ENCODE measurements at regions not wholly inside any gene's neighbourhood (a gene's known extent, or its start where the extent isn't known, plus 50 kb on each side); places are given as distances from the start of the nearest gene placed in this dataset.

- no peak for DNase-seq (ENCODE audit: low read depth, low spot score)
- no peak overlapping the region for H3K4me3 ChIP-seq
- no peak overlapping the region for H3K27ac ChIP-seq
- no peaks in the 10 kb centered on the region for H3K9me3 ChIP-seq (ENCODE audit: low read depth, low read length)
- no peak overlapping the region for H3K9ac ChIP-seq (ENCODE audit: insufficient read length)
- TF ChIP-seq FOXP2 (optimal IDR thresholded peaks at IDR 0.05; ENCODE audit: control extremely low read depth, extremely low read length, insufficient read depth) (no peak), POLR2AphosphoS5 (IDR thresholded peaks at IDR 0.05; ENCODE audit: borderline replicate concordance, low read depth, low read length) (no peak), EZH2 (IDR thresholded peaks at IDR 0.05) (no peak)
- no peaks in the 10 kb centered on the region for H3K36me3 ChIP-seq (ENCODE audit: insufficient read depth, low read length)
These were observed 624.7 kb downstream of the TNS3 start for GRCh38 chr7:46957195-46957594.

GRCh38 chr7:46955531-46955930, 626.4 kb downstream of the TNS3 start:
- Histone ChIP-seq H3K9me3 (ENCODE audit: low read depth, low read length) (no peaks in the 10 kb centered on the region), H3K4me3 (no peak overlapping the region), H3K27ac (no peak overlapping the region), H3K9ac (ENCODE audit: insufficient read length) (no peak overlapping the region), H3K36me3 (ENCODE audit: insufficient read depth, low read length) (no peaks in the 10 kb centered on the region)
- DNase-seq (ENCODE audit: low read depth, low spot score), result no peak
- TF ChIP-seq FOXP2 (optimal IDR thresholded peaks at IDR 0.05; ENCODE audit: control extremely low read depth, extremely low read length, insufficient read depth) (no peak), POLR2AphosphoS5 (IDR thresholded peaks at IDR 0.05; ENCODE audit: borderline replicate concordance, low read depth, low read length) (no peak), EZH2 (IDR thresholded peaks at IDR 0.05) (no peak)

GRCh38 chr7:46954181-46954580, 627.7 kb downstream of the TNS3 start:
- Histone ChIP-seq H3K9ac (ENCODE audit: insufficient read length) (no peak overlapping the region), H3K27ac (no peak overlapping the region), H3K9me3 (ENCODE audit: low read depth, low read length) (no peaks in the 10 kb centered on the region), H3K4me3 (no peak overlapping the region), H3K36me3 (ENCODE audit: insufficient read depth, low read length) (no peaks in the 10 kb centered on the region)
- no peak for DNase-seq (ENCODE audit: low read depth, low spot score)
- TF ChIP-seq FOXP2 (optimal IDR thresholded peaks at IDR 0.05; ENCODE audit: control extremely low read depth, extremely low read length, insufficient read depth) (no peak), EZH2 (IDR thresholded peaks at IDR 0.05) (no peak), POLR2AphosphoS5 (IDR thresholded peaks at IDR 0.05; ENCODE audit: borderline replicate concordance, low read depth, low read length) (no peak)

DNA sequence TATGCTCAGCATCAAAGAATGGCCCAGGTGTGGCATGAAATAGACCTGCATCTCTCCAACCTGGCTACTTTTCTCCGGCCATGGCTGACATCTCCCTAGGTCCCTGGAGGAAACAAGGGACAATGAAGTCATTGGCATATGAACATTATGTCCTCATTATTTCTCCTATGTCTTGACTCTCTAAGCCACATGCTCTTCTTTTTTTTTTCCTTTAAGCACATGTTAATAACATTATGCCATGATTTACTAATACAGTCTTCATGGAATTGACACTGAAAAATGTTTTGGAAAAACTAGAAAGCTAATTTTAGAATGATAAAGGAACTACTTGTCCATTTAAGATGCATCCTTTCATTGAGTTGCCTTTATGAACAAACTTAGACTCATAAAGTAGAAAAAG, 628.9 kb downstream of the TNS3 start:
- Histone ChIP-seq H3K4me3 (no peak overlapping the region), H3K27ac (no peak overlapping the region), H3K36me3 (ENCODE audit: insufficient read depth, low read length) (no peaks in the 10 kb centered on the region), H3K9me3 (ENCODE audit: low read depth, low read length) (no peaks in the 10 kb centered on the region), H3K9ac (ENCODE audit: insufficient read length) (no peak overlapping the region)
- no peak for TF ChIP-seq POLR2AphosphoS5 (IDR thresholded peaks at IDR 0.05; ENCODE audit: borderline replicate concordance, low read depth, low read length)
- TF ChIP-seq EZH2 (IDR thresholded peaks at IDR 0.05), result no peak
- TF ChIP-seq FOXP2 (optimal IDR thresholded peaks at IDR 0.05; ENCODE audit: control extremely low read depth, extremely low read length, insufficient read depth), result no peak
- DNase-seq (ENCODE audit: low read depth, low spot score), result no peak

GRCh38 chr7:46949270-46949931, 632.5 kb downstream of the TNS3 start:
- Histone ChIP-seq H3K27ac (no peak overlapping the region), H3K4me3 (no peak overlapping the region), H3K9me3 (ENCODE audit: low read depth, low read length) (no peaks in the 10 kb centered on the region), H3K9ac (ENCODE audit: insufficient read length) (no peak overlapping the region), H3K36me3 (ENCODE audit: insufficient read depth, low read length) (no peaks in the 10 kb centered on the region)
- no peak for DNase-seq (ENCODE audit: low read depth, low spot score)
- TF ChIP-seq EZH2 (IDR thresholded peaks at IDR 0.05) (no peak), FOXP2 (optimal IDR thresholded peaks at IDR 0.05; ENCODE audit: control extremely low read depth, extremely low read length, insufficient read depth) (no peak), POLR2AphosphoS5 (IDR thresholded peaks at IDR 0.05; ENCODE audit: borderline replicate concordance, low read depth, low read length) (no peak)

DNA sequence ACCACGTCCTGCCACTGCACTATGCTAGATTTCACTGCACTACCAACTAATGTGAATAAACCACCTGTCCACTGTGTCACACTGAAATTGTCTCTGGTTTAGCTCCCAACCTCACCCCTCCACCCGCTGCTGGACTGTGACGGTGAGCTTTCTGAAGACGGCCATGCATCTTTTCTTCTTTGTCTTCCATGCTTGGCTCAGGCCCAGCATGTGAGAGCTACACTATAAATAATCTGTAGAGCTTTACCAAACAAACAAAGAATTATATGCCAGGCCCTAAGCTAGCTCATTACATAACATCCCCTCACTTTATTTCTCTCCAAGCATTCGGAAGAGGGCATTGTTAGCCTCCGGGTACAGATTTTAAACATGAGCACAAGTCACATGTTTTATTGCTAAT, 633.2 kb downstream of the TNS3 start:
- no peak for DNase-seq (ENCODE audit: low read depth, low spot score)
- H3K4me3 ChIP-seq, result no peak overlapping the region
- H3K36me3 ChIP-seq (ENCODE audit: insufficient read depth, low read length), result no peaks in the 10 kb centered on the region
- TF ChIP-seq EZH2 (IDR thresholded peaks at IDR 0.05) (no peak), POLR2AphosphoS5 (IDR thresholded peaks at IDR 0.05; ENCODE audit: borderline replicate concordance, low read depth, low read length) (no peak), FOXP2 (optimal IDR thresholded peaks at IDR 0.05; ENCODE audit: control extremely low read depth, extremely low read length, insufficient read depth) (no peak)
- no peaks in the 10 kb centered on the region for H3K9me3 ChIP-seq (ENCODE audit: low read depth, low read length)
- H3K9ac ChIP-seq (ENCODE audit: insufficient read length), result no peak overlapping the region
- no peak overlapping the region for H3K27ac ChIP-seq

DNA sequence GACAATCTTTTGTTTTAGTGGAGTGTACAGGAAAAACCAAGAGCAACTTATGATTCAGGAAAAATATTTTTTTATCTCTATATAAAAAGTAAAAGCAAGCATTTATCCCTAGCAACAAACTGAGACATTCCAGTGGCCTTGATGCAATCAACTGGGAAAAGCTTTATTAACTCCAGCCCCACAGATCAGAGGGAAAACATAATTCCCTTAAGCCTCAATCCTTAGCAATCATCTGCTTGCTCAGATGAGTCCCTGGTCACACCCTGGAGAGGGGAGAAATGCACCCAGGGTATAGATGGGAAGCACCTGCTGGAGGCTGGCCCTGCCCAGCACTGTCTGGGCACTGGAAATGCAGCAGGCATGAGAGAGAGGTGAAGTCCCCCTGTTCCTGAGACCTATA, 636.6 kb downstream of the TNS3 start:
- H3K4me3 ChIP-seq, result no peak overlapping the region
- H3K27ac ChIP-seq, result no peak overlapping the region
- TF ChIP-seq FOXP2 (optimal IDR thresholded peaks at IDR 0.05; ENCODE audit: control extremely low read depth, extremely low read length, insufficient read depth), result no peak
- no peak for TF ChIP-seq POLR2AphosphoS5 (IDR thresholded peaks at IDR 0.05; ENCODE audit: borderline replicate concordance, low read depth, low read length)
- TF ChIP-seq EZH2 (IDR thresholded peaks at IDR 0.05), result no peak
- H3K9me3 ChIP-seq (ENCODE audit: low read depth, low read length), result no peaks in the 10 kb centered on the region
- DNase-seq (ENCODE audit: low read depth, low spot score), result no peak
- H3K9ac ChIP-seq (ENCODE audit: insufficient read length), result no peak overlapping the region
- H3K36me3 ChIP-seq (ENCODE audit: insufficient read depth, low read length), result no peaks in the 10 kb centered on the region

DNA sequence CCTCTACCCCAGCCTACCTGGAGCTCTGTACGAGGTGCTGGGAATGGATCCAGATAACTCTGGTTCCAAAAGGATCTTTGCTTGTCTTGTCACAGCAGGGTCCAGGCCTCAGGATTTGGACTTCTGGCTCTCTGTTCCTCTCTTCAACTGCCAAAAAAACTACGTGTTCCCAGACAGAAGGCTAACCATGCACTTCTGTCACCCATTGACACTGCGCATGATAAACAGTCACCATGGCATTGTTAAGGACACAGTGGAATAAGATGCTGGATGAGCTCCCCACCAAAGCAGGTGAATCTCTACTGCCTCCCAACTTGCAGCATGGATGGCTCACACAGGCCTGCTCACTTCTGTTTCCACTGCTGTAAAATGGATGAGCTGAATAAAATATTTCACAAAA, 637.9 kb downstream of the TNS3 start:
- Histone ChIP-seq H3K27ac (no peak overlapping the region), H3K9me3 (ENCODE audit: low read depth, low read length) (no peaks in the 10 kb centered on the region), H3K36me3 (ENCODE audit: insufficient read depth, low read length) (no peaks in the 10 kb centered on the region), H3K9ac (ENCODE audit: insufficient read length) (no peak overlapping the region), H3K4me3 (no peak overlapping the region)
- TF ChIP-seq EZH2 (IDR thresholded peaks at IDR 0.05) (no peak), FOXP2 (optimal IDR thresholded peaks at IDR 0.05; ENCODE audit: control extremely low read depth, extremely low read length, insufficient read depth) (no peak), POLR2AphosphoS5 (IDR thresholded peaks at IDR 0.05; ENCODE audit: borderline replicate concordance, low read depth, low read length) (no peak)
- DNase-seq (ENCODE audit: low read depth, low spot score), result no peak

DNA sequence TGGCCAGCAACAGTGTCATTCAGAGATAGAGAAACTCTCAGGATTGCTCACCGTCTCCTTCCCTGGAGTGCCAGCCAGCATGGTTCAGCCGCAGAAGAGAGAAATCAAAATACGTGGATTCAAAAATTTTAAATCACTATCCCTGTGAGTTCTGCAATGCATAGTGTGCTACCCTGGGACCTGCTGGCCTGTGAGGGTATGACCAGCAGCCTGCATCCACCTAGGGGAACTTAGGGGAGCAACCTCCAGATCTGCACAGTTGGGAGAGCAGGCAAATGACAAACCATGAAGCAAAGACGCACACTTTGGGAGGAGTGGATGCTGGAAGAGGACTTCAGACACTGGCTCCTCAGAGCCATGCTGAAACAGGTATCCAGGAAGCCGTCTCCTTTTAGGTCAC, 639.3 kb downstream of the TNS3 start:
- no peaks in the 10 kb centered on the region for H3K9me3 ChIP-seq (ENCODE audit: low read depth, low read length)
- TF ChIP-seq FOXP2 (optimal IDR thresholded peaks at IDR 0.05; ENCODE audit: control extremely low read depth, extremely low read length, insufficient read depth), result no peak
- no peak for TF ChIP-seq EZH2 (IDR thresholded peaks at IDR 0.05)
- no peak for TF ChIP-seq POLR2AphosphoS5 (IDR thresholded peaks at IDR 0.05; ENCODE audit: borderline replicate concordance, low read depth, low read length)
- no peaks in the 10 kb centered on the region for H3K36me3 ChIP-seq (ENCODE audit: insufficient read depth, low read length)
- no peak overlapping the region for H3K4me3 ChIP-seq
- DNase-seq (ENCODE audit: low read depth, low spot score), result no peak
- no peak overlapping the region for H3K9ac ChIP-seq (ENCODE audit: insufficient read length)
- no peak overlapping the region for H3K27ac ChIP-seq

Measured in SK-N-MC (cell line).